ENCODE measurements at regions not wholly inside any gene's neighbourhood (a gene's known extent, or its start where the extent isn't known, plus 50 kb on each side); places are given as distances from the start of the nearest gene placed in this dataset.
"Not testable (repeated sequence)": the region's sequence is repeated elsewhere in the genome, so short reads cannot be mapped to it uniquely, and the experiment has no call there.

GRCh38 chrX:41984628-41985027 is 61.3 kb upstream of the CASK start:
- DNase-seq (ENCODE audit: low read depth): no peak

GRCh38 chrX:41982953-41983352 is 59.6 kb upstream of the CASK start:
- DNase-seq (ENCODE audit: low read depth): no peak

DNA sequence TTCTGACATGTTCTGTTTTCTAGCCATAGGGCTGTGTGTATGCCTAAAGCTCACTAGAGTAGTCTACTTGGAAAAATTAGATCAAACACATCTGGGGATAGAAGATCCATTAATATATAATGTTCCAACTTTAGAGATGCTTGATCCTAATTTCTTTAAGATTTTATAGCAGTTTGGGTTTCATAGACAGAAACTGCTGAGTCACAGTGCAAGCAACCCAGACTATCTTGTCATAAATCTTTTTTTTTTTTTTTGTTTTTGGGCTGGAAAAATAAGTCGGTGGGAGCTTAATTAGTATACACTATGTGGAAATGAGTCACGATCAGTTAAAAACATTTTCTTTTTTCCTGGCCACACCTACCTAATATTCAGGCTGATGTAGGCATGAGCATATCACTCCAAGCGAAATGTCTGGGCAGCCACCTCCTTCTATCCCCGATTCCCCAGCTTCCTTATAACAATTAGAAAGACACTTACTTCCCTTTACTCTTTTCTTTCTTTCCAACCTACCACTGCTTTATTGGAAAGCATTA is 58.2 kb upstream of the CASK start:
- DNase-seq (ENCODE audit: low read depth): no peak

DNA sequence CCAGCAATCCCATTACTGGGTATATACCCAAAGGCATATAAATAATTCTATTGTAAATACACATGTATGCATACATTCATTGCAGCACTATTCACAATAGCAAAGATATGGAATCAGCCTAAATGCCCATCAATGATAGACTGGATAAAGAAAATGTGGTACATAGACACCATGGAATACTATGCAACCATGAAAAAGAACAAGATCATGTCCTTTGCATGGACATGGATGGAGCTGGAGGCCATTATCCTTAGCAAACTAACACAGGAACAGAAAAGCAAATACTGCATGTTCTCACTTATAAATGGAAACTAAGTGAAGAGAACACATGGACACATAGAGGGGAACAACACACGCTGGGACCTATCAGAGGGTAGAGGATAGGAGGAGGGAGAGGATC is 51.3 kb upstream of the CASK start:
- not testable (repeated sequence) for DNase-seq (ENCODE audit: low read depth)

GRCh38 chrX:41973208-41973607 is 49.9 kb upstream of the CASK start:
- DNase-seq (ENCODE audit: low read depth): no peak

Measured in non-pigmented ciliary epithelial cell (primary cell).